Lower leg skin (tissue), 3 donors: ENCODE measurements at regions not wholly inside any gene's neighbourhood (a gene's known extent, or its start where the extent isn't known, plus 50 kb on each side); places are given as distances from the start of the nearest gene placed in this dataset.

Source experiments
- CTCF ChIP-seq, 3 donors: fragments of 450-650 bp; IDR thresholded peaks; one replicate each; pipeline ENCODE4 v1.5.1; 2016; ENCODE audit warnings: antibody characterized with exemption in 3 of 3, mild to moderate bottlenecking in 3 of 3, moderate library complexity in 2 of 3
- POLR2A ChIP-seq, 2 donors: fragments of 450-650 bp; IDR thresholded peaks; one replicate each; pipeline ENCODE4 v1.6.1; 2016 to 2017; ENCODE audit warnings: antibody characterized with exemption in 2 of 2, mild to moderate bottlenecking in 1 of 2, moderate library complexity in 1 of 2

- TF ChIP-seq CTCF (IDR thresholded peaks at IDR 0.05) (no peak), POLR2A (IDR thresholded peaks at IDR 0.05) (no peak)
Observed at GRCh38 chr15:81747482-81747881, 298.3 kb downstream of the MEX3B start.
